Lung (tissue), 11 donors: ENCODE measurements at regions not wholly inside any gene's neighbourhood (a gene's known extent, or its start where the extent isn't known, plus 50 kb on each side); places are given as distances from the start of the nearest gene placed in this dataset.

Source experiments
- ATAC-seq: fragments of 200-7000 bp; cut with Tn5 transposase; one replicate; pipeline ENCODE4 v1.9.1; 2020; ENCODE audit warnings: moderate number of reproducible peaks; ENCODE audit not compliant: insufficient read depth, low FRiP score
- DNase-seq, 3 donors: peaks; one replicate each; pipeline ENCODE4 v3.0.0-alpha.2; 2013 to 2017
- H3K27ac ChIP-seq, 2 donors: one replicate each; pipeline ENCODE4 v1.5.1; 2013; ENCODE audit warnings: mild to moderate bottlenecking in 2 of 2, moderate library complexity in 2 of 2, control low read depth in 1 of 2, inconsistent platforms in 1 of 2, low read depth in 1 of 2, low read length in 1 of 2
- H3K27me3 ChIP-seq, 3 donors: one replicate each; pipeline ENCODE4 v1.5.1; 2013; ENCODE audit warnings: low read length in 2 of 3; ENCODE audit not compliant: control insufficient read depth in 3 of 3, insufficient read depth in 3 of 3
- H3K36me3 ChIP-seq, 4 donors: one replicate each; pipeline ENCODE4 v1.5.1; 2013; ENCODE audit warnings: low read length in 4 of 4, mild to moderate bottlenecking in 1 of 4, moderate library complexity in 1 of 4; ENCODE audit not compliant: control insufficient read depth in 4 of 4, insufficient read depth in 4 of 4
- H3K4me1 ChIP-seq, 5 donors: one replicate each; pipeline ENCODE4 v1.5.1; 2013; ENCODE audit warnings: low read length in 5 of 5, mild to moderate bottlenecking in 2 of 5, moderate library complexity in 1 of 5; ENCODE audit not compliant: control insufficient read depth in 5 of 5, insufficient read depth in 5 of 5
- H3K4me3 ChIP-seq: one replicate; pipeline ENCODE4 v1.5.1; 2013; ENCODE audit warnings: mild to moderate bottlenecking, control low read depth, moderate library complexity
- H3K9ac ChIP-seq, 2 donors: one replicate each; pipeline ENCODE4 v1.5.1; 2013; ENCODE audit warnings: low read length in 2 of 2, control low read depth in 1 of 2; ENCODE audit not compliant: insufficient read depth in 1 of 2
- H3K9me3 ChIP-seq, 4 donors: one replicate each; pipeline ENCODE4 v1.5.1; 2013; ENCODE audit warnings: low read length in 3 of 4, mild to moderate bottlenecking in 1 of 4, moderate library complexity in 1 of 4; ENCODE audit not compliant: control insufficient read depth in 4 of 4, insufficient read depth in 3 of 4
- WGBS, 2 donors: extraction: QIAGEN DNeasy Blood & Tissue Kit; methylation state at CpG; one replicate each; pipeline ENCODE4 v1.1.7; 2013; 5-methylcytosine and 5-hydroxymethylcytosine counted together
- TF ChIP-seq, protein P1 (sequence below): IDR thresholded peaks from 2 replicates; pipeline ENCODE4 v1.5.1; 2012; ENCODE audit warnings: mild to moderate bottlenecking; ENCODE audit errors: control extremely low read depth, extremely low read depth
- donor health status: control.
- donor health status: control.
- donor health status: Bipolar disorder and iron deficiency.
- donor health status: healthy.
- donor health status: DM: yes; HTN: yes; CAD: no.

DNA sequence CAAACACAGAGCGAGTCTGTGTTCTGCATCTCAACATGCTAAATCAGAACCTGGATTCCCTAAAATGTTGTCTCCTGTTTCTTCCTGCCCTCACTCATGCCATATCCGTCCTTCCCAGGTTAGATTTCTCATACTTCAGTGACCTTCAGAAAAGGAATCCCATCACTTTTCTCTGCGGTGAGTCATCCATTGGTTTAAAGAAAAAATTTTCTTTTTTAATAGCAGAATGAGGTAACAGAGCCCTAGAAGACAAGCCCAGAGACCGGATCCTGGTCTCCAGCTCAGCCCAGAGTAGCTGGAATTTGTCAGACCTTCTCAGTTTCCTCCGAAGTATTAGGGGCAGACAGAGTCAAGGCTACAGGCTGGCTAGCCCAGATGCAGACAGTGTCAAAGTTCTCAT lies 143.2 kb upstream of the DMRT1 start:
- Histone ChIP-seq H3K27ac (peak overlapping the region in 1 of 2 donors; percentile 90), H3K36me3 (no peaks in the 10 kb centered on the region), H3K27me3 (no peaks in the 10 kb centered on the region), H3K4me3 (no peak overlapping the region), H3K9ac (no peak overlapping the region), H3K9me3 (no peaks in the 10 kb centered on the region), H3K4me1 (peaks cover 9 to 19% (median 16%) of the 10 kb centered on the region in 5 donors)
- no peak for DNase-seq
- TF ChIP-seq, protein P1, sequence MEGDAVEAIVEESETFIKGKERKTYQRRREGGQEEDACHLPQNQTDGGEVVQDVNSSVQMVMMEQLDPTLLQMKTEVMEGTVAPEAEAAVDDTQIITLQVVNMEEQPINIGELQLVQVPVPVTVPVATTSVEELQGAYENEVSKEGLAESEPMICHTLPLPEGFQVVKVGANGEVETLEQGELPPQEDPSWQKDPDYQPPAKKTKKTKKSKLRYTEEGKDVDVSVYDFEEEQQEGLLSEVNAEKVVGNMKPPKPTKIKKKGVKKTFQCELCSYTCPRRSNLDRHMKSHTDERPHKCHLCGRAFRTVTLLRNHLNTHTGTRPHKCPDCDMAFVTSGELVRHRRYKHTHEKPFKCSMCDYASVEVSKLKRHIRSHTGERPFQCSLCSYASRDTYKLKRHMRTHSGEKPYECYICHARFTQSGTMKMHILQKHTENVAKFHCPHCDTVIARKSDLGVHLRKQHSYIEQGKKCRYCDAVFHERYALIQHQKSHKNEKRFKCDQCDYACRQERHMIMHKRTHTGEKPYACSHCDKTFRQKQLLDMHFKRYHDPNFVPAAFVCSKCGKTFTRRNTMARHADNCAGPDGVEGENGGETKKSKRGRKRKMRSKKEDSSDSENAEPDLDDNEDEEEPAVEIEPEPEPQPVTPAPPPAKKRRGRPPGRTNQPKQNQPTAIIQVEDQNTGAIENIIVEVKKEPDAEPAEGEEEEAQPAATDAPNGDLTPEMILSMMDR, result no peak
- no peak for ATAC-seq
- 95 to 96% methylated on average over 5 of the region's 5 CpGs for WGBS, 2 donors

- Histone ChIP-seq H3K4me1 (peaks cover 9 to 13% (median 12%) of the 10 kb centered on the region in 5 donors), H3K9ac (no peak overlapping the region), H3K27me3 (no peaks in the 10 kb centered on the region), H3K36me3 (no peaks in the 10 kb centered on the region), H3K9me3 (no peaks in the 10 kb centered on the region), H3K4me3 (no peak overlapping the region), H3K27ac (peak overlapping the region in 1 of 2 donors; percentile 90)
- TF ChIP-seq, protein P1, result no peak
- WGBS, 2 donors, result 92 to 93% methylated on average over 6 of the region's 6 CpGs
- DNase-seq (no peak), ATAC-seq (no peak)
Observed at GRCh38 chr9:698954-699353, 142.5 kb upstream of the DMRT1 start.

DNA sequence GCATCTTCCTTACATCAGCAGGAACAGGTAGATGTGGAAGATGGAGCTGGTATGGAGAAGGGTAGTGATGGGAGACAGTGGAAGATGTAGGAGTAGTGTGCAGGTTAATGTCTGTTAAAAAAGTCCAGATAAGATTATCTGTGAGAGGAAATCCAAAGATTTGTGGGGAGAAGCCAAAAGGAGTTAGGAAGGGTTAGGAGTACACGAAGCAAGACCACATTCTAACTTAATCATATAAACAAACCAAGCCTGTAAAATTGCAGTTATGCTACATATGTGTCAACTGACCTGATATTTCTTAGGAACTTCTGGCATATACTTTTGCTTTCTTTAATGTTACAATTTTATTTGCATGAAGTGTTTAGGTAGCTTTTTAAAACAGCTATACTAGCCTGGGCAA lies 142.1 kb upstream of the DMRT1 start:
- H3K27me3 ChIP-seq, result no peaks in the 10 kb centered on the region
- ATAC-seq (no peak), DNase-seq (no peak)
- no peaks in the 10 kb centered on the region for H3K9me3 ChIP-seq
- peaks cover 8 to 11% (median 9%) of the 10 kb centered on the region in 5 donors for H3K4me1 ChIP-seq
- no peak overlapping the region for H3K4me3 ChIP-seq
- TF ChIP-seq, protein P1, result no peak
- no peaks in the 10 kb centered on the region for H3K36me3 ChIP-seq
- H3K9ac ChIP-seq, result no peak overlapping the region
- peak overlapping the region in 1 of 2 donors; percentile 90 for H3K27ac ChIP-seq
- 69 to 75% methylated on average over 1 of the region's 1 CpG for WGBS, 2 donors
